Nephron (organoid): ENCODE measurements at regions not wholly inside any gene's neighbourhood (a gene's known extent, or its start where the extent isn't known, plus 50 kb on each side); places are given as distances from the start of the nearest gene placed in this dataset.

Source experiments
- H3K27ac Mint-ChIP-seq, 3 experiments: 2 replicates each; pipeline ENCODE4 v1.8.0; 2020; ENCODE audit warnings: mixed read lengths in 3 of 3, mild to moderate bottlenecking in 2 of 3, moderate library complexity in 1 of 3
- H3K27me3 Mint-ChIP-seq: 2 replicates; pipeline ENCODE4 v1.8.0; 2021; ENCODE audit warnings: low read depth, mild to moderate bottlenecking, moderate library complexity, mixed read lengths
- H3K36me3 Mint-ChIP-seq: 2 replicates; pipeline ENCODE4 v1.8.0; 2020; ENCODE audit warnings: low read depth, mixed read lengths
- H3K4me1 Mint-ChIP-seq: 2 replicates; pipeline ENCODE4 v1.8.0; 2020; ENCODE audit warnings: mixed read lengths
- H3K4me3 Mint-ChIP-seq, 3 experiments: 2 replicates each; pipeline ENCODE4 v1.8.0; 2020; ENCODE audit warnings: mild to moderate bottlenecking in 3 of 3, mixed read lengths in 3 of 3, moderate library complexity in 2 of 3
- H3K9me3 Mint-ChIP-seq: 2 replicates; pipeline ENCODE4 v1.8.0; 2020; ENCODE audit warnings: mixed read lengths
- TF ChIP-seq, protein P1 (sequence below), 3 experiments: fragments of 200-600 bp; sonication (generic); IDR thresholded peaks; one replicate each; pipeline ENCODE4 v1.5.0; 2021; ENCODE audit warnings: antibody characterized with exemption in 3 of 3; ENCODE audit not compliant: unreplicated experiment in 3 of 3

DNA sequence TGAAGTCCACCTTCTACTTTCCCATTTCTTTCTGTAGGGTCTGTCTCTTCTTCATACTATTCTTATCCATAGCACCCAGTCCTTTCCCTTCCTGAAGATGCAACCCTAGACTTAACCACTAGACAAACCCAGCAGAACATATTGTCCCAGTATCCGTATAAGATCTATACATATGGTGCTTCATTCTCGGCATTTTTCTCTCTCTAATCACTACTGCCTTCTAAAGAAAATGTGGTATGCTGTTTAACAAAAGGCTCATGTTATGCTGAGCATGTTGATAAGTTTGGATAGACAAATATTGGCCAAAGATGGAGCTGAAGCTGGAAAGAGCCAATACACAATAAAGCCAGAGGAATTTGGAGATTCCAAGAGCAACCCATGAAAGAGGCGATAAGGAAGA lies 212.6 kb downstream of the MAFB start:
- Mint-ChIP-seq H3K27me3 (peaks cover 8% of the 10 kb centered on the region), H3K27ac (no peak overlapping the region), H3K36me3 (no peaks in the 10 kb centered on the region), H3K9me3 (no peaks in the 10 kb centered on the region), H3K4me1 (peaks cover 1% of the 10 kb centered on the region), H3K4me3 (no peak overlapping the region)
- TF ChIP-seq, protein P1, sequence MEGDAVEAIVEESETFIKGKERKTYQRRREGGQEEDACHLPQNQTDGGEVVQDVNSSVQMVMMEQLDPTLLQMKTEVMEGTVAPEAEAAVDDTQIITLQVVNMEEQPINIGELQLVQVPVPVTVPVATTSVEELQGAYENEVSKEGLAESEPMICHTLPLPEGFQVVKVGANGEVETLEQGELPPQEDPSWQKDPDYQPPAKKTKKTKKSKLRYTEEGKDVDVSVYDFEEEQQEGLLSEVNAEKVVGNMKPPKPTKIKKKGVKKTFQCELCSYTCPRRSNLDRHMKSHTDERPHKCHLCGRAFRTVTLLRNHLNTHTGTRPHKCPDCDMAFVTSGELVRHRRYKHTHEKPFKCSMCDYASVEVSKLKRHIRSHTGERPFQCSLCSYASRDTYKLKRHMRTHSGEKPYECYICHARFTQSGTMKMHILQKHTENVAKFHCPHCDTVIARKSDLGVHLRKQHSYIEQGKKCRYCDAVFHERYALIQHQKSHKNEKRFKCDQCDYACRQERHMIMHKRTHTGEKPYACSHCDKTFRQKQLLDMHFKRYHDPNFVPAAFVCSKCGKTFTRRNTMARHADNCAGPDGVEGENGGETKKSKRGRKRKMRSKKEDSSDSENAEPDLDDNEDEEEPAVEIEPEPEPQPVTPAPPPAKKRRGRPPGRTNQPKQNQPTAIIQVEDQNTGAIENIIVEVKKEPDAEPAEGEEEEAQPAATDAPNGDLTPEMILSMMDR (IDR thresholded peaks at IDR 0.05; ENCODE audit: unreplicated experiment in 3 of 3): no peak

DNA sequence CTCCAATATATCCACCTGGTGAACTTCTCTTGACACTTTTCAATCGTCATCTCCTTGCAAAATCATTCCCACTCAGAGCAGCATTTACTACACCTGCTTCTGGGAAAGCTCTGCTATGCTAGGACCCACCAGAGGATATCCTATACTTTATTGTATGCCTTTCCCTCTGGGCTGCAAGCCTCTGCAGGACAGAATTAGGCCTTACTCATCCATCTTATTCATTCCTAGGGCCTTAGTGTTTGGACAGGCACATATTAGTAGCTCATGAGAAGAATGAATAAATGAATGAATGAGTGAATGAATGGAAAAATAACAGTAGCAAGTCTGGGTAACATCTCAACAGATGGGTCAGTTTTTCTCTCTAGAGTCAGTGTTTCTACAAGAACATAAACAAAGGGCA lies 216.1 kb downstream of the MAFB start:
- no peaks in the 10 kb centered on the region for H3K36me3 Mint-ChIP-seq
- TF ChIP-seq, protein P1 (IDR thresholded peaks at IDR 0.05; ENCODE audit: unreplicated experiment in 3 of 3): no peak
- no peaks in the 10 kb centered on the region for H3K9me3 Mint-ChIP-seq
- no peak overlapping the region for H3K27ac Mint-ChIP-seq
- H3K27me3 Mint-ChIP-seq: peaks cover 8% of the 10 kb centered on the region
- H3K4me3 Mint-ChIP-seq: no peak overlapping the region
- peaks cover 12% of the 10 kb centered on the region for H3K4me1 Mint-ChIP-seq

DNA sequence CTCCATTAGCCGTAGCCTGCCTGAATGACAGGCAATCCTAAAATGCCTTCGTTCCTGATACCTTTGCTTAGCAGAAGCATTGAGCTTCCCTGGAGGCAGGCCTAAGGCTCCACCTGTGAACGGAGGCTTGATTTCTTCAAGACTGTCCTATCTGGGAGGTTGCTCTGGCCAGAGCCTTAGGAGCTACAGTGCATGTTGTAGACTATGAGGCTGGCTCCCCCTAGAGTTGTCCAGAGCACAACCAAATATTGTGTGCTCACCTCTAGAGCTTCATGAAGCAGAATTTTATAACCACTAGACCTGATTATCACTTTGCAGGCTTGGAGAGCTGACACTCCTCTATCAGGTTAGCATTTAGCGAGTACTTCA lies 217.8 kb downstream of the MAFB start:
- peak overlapping the region; percentile 61 to 64 (median 61) for H3K27ac Mint-ChIP-seq
- TF ChIP-seq, protein P1 (IDR thresholded peaks at IDR 0.05; ENCODE audit: unreplicated experiment in 3 of 3): peak; percentile 18 to 40 (median 29)
- no peaks in the 10 kb centered on the region for H3K9me3 Mint-ChIP-seq
- peaks cover 2% of the 10 kb centered on the region for H3K27me3 Mint-ChIP-seq
- H3K36me3 Mint-ChIP-seq: no peaks in the 10 kb centered on the region
- H3K4me3 Mint-ChIP-seq: no peak overlapping the region
- H3K4me1 Mint-ChIP-seq: peaks cover 12% of the 10 kb centered on the region

DNA sequence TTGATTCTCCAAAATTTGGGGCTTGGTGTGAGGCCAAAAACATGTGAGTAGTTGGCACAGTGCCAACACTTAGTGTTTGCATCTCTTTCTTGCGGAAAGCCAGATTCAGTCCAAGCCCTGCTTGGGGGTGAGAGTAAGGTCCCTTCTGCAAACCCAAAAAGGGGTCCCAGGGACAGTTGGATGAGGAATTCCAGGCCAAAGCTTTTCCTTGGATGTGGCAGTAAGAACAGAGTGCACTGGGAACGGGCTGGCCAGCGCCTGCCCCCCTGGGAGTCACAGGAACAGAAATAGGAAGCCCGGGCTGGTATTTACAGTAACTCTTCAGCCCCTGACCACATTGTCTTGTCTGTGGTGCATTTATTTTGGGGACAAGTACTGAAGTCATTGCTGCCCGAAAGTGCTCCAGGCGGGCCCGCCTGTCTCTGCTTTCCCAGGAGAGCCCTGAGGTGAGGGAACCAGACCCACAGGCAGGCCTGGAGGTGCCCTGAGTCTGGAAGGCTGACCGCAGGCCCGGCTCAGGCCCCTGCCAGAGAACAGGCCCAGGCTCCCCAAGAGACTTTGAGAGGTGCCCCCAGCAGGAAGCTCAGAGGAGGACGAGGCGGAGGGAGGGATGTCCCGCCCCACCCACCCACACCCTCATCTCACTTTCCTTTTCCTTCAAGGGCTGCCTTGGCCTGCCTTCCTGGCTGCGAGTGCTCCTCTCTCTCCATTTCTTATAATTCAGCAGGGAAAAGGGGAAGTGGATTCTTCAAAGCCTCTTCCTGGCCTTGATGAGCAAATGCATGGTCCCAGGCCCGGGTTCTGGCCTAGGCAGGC lies 218.4 kb downstream of the MAFB start:
- H3K27ac Mint-ChIP-seq: peak overlapping the region; percentile 61 to 64 (median 61)
- no peaks in the 10 kb centered on the region for H3K27me3 Mint-ChIP-seq
- no peak overlapping the region for H3K4me3 Mint-ChIP-seq
- no peaks in the 10 kb centered on the region for H3K9me3 Mint-ChIP-seq
- peaks cover 12% of the 10 kb centered on the region for H3K4me1 Mint-ChIP-seq
- TF ChIP-seq, protein P1 (IDR thresholded peaks at IDR 0.05; ENCODE audit: unreplicated experiment in 3 of 3): no peak
- no peaks in the 10 kb centered on the region for H3K36me3 Mint-ChIP-seq

DNA sequence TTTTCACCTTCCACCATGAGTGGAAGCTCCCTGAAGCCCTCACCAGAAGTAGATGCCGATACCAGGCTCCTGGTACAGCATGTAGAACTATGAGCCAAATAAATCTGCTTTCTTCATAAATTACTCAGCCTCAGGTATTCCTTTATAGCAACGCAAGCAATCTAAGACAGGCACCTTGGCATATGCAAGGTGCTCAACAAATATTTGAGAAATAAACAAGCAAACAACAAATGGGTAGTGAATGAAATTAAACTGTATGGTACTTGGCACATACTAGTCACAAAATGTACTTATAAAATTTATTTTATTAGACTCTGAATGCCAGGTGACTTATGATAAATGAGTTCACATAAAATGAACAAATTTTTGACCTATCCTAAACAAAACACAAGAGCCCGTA lies 220.3 kb downstream of the MAFB start:
- H3K36me3 Mint-ChIP-seq: no peaks in the 10 kb centered on the region
- no peak overlapping the region for H3K4me3 Mint-ChIP-seq
- no peak overlapping the region for H3K27ac Mint-ChIP-seq
- H3K9me3 Mint-ChIP-seq: no peaks in the 10 kb centered on the region
- H3K27me3 Mint-ChIP-seq: no peaks in the 10 kb centered on the region
- peaks cover 12% of the 10 kb centered on the region for H3K4me1 Mint-ChIP-seq
- TF ChIP-seq, protein P1 (IDR thresholded peaks at IDR 0.05; ENCODE audit: unreplicated experiment in 3 of 3): no peak
